CD4-positive, alpha-beta T cell treated with Interleukin-17A for 4 hours (primary cell): ENCODE measurements at regions not wholly inside any gene's neighbourhood (a gene's known extent, or its start where the extent isn't known, plus 50 kb on each side); places are given as distances from the start of the nearest gene placed in this dataset.
"Not testable (repeated sequence)": the region's sequence is repeated elsewhere in the genome, so short reads cannot be mapped to it uniquely, and the experiment has no call there.

Experiments used
- DNase-seq: peaks from one replicate; pipeline ENCODE4 v3.0.0-alpha.2; 2020; ENCODE audit warnings: mixed read lengths

DNA sequence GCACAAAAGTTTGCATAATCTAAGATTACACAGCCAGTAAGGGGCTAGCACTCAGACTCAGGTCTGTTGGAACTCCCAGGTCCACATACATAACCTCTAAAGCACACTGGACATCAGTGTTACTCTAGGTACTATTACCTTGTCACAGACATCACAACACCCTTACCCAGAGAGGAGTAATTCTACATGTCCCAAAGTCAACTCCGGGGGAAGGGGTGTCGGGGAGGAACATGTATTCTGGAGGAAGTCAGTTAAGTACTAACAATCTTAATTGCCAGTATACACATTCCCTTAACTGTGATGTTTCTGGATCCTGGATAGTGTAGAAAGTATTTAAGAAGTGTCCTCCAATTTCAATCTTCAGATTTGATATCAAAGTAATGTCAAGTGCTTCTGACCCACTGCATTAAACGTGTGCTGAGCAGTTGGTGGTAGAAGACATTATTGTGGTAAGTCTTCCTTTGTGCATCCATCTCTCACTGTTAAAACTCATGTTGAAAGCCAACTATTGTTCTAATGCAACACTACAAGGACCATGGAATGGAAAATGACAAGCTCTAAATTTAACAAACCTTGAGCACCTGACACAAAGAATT lies 155.4 kb downstream of the CRPPA start:
- no peak for DNase-seq

DNA sequence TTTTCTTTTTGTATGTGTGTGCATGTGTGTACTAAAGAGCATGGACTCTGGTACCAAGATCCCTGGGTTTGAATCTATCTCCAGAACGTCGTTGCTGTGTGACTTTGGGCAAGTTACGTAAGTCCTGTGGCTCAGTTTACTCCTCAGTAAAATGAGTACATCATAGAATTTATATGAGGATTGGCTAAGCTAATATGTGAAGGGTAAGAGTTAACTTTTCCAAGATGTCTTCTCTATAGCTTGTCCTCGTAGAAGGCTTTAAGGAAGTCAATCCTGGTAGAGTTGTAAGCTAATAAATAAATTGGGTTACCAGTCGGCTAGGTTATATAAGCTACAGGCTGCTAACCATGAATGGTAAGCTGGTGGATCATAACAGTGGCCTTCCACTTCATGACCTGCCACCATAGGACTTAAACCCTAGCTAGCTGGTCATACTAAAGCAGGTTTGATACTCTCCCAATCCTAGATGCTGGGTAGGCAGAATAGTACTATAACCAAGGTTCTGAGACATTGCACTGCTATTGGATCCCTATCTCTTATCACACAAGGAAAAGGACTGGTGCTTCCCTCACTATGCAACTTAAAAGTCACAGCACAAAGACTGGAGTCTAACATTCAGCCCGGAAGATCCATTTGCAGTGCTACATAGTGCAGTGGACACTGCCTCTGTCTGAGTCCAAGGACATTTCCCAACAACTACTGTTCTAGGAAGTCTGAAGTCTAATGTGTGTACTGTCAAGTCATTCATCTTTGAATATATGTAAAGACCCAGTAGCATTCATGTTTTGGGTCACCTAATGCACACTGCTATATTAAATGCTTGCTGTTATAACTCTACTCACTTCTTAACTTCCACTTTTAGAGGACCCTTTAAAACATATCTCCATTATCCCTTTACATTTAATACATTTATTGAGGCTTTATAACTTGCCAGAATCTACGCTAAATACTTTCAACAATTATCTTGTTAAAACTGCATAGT lies 156.2 kb downstream of the CRPPA start:
- DNase-seq: no peak

DNA sequence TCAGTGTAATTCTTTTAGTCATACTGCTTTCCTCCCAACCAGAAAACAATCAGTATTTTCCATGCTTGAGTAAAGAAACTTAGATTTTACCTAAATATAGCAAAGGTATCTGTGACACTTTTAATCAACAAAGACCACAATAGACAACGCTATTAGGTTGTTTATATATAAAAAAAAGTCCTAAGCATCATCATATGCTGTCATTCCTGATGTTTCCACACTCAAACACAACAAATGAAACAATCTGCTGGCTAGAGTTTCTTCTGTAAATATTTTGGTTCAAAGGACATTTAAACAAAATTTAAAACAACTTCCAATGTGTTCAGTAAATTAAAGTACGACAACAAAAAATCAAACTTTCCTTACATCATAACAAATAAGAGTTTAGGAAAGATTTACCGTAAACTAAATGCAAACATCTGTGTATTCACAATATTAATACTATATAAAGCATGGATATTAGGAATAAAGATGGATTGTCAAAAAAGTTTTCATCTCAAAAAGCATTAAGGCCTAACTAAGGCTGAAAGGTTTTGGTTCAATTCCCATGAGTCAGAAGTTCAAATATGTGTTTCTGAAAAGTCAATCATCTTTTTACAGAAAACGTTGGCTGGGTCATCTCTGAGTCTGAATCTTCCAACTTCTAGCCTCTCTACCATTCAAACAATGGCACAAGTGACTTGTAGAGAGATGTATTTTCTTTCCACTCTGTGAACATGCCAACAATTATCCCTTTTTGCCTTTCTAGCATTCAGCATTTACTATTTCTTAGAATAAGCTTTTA lies 157.1 kb downstream of the CRPPA start:
- no peak for DNase-seq

DNA sequence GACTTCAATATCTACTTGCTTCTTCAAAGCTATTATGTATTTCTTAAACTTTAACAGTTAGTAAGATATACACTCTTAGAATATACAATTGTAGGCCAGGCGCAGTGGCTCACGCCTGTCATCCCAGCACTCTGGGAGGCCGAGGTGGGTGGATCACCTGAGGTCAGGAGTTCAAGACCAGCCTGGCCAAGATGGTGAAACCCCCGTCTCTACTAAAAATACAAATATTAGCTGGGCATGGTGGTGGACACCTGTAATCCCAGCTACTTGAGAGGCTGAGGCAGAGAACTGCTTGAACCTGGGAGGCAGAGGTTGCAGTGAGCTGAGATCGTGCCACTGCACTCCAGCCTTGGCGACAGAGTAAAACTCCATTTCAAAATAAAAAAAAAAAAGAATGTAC lies 158.0 kb downstream of the CRPPA start:
- DNase-seq: not testable (repeated sequence)

DNA sequence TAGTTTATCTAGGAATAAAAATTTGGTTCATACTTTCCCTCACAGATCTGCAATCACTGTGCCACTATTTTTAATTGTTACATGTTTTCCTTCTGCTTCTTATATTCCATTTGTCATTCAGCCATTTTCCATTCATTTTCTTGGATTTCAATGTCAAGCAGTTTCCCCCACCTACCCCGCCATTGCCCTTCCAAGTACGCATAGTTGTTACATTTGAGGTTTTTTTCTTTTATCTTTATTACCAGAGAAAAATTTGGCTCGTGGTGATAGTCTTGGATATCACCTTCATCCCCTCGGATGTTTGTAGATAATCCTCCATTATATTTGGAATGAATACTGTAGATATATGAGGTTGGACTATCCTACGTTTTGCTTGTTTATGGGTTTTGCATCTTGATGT lies 159.7 kb downstream of the CRPPA start:
- DNase-seq: no peak

DNA sequence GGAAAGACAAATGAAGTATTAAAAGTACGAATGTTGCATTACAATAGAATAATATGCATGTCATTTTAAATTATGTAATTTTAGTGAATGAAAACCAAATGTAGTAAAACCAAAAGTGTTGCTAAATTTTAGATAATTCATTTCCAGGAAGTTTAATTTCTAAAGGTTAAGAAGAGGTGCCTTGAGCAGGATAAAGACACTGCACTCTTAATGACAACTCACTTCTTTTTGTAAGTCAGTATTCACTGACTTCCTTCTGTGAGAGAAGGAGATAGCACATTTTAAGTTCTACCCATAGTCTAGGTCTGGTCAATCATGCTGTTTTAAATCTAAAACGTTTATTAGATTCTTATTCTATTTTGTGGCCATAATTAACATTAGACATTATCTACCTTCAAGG lies 160.2 kb downstream of the CRPPA start:
- DNase-seq: no peak

DNA sequence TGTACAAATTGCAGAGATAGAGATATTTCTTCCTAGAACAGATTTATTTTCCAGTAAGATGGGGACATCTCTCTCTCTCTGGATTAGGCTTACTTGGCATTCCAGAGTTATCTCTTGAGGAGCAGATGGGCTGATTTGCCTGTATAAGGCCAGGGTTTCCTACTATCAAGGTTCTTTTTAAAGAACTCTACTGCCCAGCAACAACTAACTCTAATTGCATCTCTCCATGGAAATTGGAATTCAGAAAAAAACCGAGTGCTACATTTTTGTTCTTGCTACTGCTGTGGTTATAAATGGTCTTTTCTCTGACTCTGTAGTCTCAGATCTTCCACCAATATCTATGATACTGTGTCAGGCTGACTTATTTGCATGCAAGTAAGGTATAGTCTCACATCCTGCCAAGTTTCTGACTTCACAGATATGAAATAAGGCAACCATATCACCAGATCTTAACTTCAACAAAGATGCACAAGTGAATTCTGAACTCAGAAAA lies 161.1 kb downstream of the CRPPA start:
- DNase-seq: no peak

DNA sequence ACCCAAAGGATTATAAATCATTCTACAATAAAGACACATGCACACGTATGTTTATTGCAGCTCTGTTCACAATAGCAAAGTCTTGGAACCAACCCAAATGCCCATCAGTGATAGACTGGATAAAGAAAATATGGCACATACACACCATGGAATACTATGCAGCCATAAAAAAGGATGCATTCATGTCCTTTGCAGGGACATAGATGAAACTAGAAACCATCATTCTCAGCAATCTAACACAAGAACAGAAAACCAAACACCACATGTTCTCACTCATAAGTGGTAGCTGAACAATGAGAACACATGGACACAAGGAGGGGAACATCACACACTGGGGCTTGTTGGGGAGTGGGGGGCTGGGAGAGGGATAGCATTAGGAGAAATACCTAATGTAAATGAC lies 164.9 kb downstream of the CRPPA start:
- DNase-seq: not testable (repeated sequence)

DNA sequence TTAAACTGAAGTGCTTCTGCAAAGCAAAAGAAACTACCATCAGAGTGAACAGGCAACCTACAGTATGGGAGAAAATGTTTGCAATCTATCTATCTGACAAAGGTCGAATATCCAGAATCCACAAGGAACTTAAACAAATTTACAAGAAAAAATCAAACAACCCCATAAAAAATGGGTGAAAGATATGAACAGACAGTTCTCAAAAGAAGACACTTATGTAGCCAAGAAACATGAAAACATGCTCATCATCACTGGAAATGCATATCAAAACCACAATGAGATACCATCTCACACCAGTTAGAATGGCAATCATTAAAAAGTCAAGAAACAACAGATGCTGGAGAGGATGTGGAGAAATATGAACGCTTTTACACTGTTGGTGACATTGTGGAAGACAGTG lies 165.4 kb downstream of the CRPPA start:
- not testable (repeated sequence) for DNase-seq

DNA sequence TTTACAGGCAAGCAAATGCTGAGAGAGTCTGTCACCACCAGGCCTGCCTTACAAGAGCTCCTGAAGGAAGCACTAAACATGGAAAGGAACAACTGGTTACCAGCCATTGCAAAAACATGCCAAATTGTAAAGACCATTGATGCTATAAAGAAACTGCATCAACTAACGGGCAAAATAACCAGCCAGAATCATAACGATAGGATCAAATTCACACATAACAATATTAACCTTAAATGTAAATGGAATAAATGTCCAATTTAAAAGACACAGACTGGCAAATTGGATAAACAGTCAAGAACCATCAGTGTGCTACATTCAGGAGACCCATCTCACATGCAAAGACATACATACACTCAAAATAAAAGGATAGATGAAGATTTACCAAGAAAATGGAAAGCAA lies 170.7 kb downstream of the CRPPA start:
- not testable (repeated sequence) for DNase-seq

DNA sequence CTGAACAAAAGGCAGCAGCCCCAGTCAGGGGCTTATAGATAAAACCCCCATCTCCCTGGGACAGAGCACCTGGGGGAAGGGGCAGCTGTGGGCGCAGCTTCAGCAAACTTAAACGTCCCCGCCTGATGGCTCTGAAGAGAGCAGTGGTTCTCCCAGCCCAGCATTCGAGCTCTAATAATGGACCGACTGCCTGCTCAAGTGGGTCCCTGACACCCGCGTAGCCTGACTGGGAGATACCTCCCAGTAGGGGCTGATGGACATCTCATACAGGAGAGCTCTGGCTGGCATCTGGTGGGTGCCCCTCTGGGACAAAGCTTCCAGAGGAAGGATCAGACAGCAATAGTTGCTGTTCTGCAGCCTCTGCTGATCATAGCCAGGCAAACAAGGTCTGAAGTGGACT lies 172.1 kb downstream of the CRPPA start:
- not testable (repeated sequence) for DNase-seq

DNA sequence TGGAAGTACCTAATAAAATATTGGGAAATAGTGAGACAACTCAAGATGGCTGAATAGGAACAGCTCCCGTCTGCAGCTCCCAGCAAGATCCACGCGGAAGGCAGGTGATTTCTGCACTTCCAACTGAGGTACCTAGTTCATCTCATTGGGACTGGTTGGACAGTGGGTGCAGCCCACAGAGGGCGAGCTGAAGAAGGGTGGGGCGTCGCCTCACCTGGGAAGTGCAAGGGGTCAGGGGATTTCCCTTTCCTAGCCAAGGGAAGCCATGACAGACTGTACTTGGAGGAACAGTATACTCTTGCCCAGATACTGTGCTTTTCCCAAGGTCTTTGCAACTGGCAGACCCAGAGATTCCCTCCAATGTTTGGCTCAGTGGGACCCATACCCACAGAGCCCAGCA lies 172.8 kb downstream of the CRPPA start:
- DNase-seq: not testable (repeated sequence)

DNA sequence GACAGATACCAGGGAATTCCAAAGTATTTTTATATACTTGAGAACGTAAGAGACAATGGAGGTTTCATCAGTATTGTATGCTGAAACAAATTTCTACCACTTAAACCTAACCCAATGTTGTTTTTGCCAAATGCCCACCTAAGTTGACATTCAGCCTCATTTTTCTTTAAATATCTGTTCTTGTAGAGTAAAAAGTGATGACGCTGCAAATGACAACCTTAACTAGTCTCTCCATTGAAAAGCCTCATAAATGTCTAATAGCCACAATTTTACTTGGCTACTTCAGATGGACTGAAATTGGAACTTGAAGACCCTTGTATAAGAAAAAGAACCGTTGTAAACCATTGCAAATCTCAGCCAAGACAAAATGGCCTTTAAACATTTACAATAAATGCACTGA lies 176.9 kb downstream of the CRPPA start:
- DNase-seq: no peak

DNA sequence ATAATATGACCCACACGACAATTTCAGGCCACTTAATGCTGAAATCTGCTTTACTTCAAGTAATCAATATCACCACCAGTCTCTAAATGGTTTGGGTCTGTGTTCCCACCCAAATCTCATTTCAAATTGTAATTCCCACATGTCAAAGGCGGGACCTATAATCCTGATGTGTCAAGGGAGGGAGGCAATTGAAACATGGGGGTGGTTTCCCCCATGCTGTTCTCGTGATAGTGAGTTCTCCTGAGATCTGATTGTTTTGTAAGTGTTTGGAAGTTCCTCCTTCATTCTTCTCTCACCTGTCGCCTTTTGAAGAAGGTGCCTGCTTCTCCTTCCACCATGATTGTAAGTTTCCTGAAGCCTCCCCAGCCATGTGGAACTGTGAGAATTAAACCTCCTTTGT lies 178.4 kb downstream of the CRPPA start:
- no peak for DNase-seq

DNA sequence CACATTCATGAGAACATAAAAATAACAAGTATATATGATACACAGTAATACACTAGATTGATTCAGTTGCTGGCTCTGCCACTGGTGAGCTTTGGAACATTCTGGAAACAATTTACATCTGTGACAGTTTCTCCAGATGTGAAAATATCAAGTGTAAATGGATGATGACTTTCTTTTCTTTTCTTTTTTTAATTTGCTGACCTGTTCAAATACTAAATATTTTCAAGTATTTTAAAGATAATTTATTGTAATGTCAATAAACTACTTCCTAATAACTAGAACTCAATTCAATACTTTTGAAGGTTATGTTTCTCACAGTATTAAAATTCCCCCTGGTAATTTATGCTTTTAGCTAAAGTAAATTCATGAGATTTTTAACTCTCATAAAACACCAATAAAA lies 180.3 kb downstream of the CRPPA start:
- DNase-seq: no peak

DNA sequence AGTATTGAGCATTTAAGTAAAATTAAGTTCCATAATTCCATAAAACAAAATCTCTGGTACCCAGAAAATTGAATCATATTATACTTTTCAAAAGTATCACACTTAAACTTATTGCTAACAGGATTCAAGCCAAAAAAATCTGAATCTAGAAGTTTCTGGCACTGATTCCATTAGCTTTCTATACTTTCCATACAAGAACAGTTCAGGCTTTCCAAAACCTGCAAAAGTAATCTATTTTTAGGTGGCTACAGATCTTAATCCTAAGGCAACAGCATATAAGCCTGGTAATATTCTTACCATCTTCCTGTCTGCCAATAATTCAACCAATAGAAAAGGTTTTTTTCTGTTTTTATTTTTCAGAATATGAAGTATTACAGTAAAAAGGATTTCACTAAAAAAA lies 185.0 kb downstream of the CRPPA start:
- DNase-seq: no peak

DNA sequence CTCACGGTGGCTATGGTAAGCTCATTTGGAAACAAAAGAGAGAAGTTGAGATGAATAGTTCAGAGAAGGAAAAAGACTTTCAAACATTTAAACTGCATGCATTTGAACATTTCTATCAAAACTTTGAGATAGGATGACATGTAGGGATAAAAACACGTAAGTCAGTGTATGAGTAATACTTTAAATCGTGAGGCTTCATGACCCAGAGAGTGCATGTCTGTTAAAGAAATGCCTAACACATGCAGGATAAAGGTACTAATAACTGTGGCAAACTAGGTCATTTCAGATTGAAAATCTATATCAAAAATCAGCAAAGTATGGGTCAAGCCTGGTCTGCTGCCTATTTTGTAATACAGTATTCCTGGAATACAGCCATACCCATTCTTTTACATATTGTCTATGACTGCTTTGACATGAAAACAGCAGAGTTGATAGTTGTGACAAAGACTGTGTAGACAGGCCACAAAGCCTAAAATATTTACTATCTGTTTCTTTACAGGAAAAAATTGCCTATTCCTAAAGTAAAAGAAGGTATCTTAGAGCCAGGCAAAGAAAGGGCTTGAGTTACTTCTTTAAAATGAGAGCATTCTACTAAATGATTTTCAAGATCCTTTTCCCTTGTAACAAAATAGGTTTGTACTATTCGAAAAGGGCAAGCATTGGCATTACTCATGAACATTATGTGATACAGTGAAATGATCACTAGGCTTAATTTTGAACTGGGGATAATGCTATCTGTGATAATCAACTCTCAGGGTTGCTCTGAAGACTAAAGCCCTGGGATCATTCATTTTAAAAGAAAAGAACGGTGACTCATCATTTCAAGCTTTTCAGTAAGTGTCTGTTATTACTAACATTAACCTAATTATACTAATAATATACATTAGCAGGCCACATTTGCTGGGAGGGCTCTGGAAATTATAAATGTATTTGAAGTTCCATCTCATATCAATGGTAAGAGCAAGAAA lies 185.9 kb downstream of the CRPPA start:
- no peak for DNase-seq

DNA sequence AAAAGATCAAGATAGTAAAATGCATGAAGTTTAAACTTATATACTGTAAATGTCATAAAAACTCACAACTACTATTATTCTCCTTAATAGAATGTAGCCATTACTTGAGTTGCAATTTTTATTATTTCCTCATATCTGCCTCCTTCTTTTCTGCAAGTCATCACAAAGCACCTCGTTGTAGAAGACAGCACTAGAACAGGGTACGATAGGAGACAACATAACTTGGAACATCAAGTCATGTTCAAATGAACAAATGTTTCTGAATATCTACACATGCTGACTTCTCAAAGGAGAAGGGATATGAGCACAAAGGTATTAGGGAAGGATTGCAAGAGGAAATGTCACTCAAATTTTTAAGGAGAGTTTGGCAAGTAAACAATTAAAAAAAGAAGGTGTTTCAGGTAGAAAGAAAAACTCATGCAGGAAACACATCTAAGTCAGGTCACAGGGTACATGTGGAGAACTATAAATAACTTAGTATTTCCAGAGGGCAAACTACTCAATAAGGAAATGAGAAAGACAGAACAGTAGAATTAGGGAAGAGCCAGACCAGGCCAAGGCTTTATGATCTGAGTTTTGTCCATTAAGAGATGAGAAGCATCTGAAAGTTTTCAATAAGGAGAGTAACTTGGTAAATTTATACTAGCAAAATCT lies 186.7 kb downstream of the CRPPA start:
- DNase-seq: no peak

DNA sequence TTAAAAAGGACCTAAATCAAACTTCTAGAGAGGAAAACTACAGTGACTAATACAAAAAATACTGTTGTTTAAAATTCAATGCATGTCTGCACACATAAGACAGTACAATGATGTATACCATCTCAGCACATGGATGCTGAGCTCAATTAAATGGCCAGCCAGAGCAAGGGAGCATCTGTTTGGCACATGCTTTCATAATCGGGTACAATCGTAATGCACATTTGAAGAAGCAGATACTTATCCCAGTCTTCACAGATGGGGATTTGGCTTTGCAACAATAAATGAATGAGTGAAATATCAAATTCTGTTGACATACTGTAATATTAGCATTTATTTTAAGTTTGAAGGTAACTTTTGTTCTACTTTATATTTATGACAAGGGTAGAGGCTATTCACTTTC lies 187.8 kb downstream of the CRPPA start:
- no peak for DNase-seq

DNA sequence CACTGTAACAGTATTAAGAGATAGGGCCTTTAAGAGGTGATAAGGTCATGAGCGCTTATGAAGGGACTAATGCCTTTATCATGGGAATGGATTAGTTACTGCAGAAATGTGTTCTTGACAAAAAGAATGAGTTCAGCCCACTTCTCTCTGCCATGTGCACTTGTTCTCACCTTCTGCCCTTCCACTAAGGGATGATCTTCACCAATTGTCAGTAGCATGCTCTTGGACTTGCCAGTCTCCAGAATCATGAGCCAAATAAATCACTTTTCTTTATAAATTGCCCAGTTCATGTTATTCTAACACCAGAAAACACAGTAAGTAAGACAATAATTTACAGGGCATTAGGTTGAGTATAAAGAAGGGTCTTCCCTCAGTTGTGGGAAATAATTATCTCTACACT lies 189.1 kb downstream of the CRPPA start:
- no peak for DNase-seq

DNA sequence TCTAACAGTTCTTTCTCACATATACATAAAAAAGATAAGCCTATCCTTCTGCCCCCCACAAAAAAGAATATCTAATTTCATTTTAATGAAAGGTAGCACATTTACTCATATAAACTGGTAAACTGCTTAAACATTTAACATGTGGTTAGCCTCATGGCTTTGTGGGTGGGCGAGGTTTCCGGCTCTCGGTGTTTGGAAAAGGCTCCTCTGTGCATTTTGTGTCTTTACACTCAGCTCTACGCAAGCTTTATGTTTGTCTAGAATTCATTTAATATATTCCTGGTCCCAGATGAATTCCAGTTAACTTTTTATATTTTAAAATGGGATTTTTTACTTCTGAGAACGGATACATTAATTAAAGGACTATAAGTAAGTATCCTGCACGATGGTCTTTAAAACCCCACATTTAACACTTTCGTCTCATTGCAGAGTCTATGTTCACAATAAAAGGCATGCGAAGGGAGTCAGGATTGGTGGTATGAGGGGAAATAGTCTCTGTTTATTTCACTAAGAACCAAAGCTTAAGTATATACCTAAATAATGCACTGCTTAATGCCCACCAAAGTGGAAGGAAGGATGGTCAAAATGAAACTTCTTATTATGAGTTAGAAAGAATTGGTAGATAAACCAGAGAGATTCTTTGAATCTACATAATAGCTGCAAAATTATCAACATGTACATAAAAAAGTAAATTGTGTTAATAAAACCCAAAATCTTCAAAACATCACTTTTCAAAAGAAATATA lies 197.2 kb downstream of the CRPPA start:
- peak; percentile 6 for DNase-seq
